ENCODE measurements at regions not wholly inside any gene's neighbourhood (a gene's known extent, or its start where the extent isn't known, plus 50 kb on each side); places are given as distances from the start of the nearest gene placed in this dataset.

DNA sequence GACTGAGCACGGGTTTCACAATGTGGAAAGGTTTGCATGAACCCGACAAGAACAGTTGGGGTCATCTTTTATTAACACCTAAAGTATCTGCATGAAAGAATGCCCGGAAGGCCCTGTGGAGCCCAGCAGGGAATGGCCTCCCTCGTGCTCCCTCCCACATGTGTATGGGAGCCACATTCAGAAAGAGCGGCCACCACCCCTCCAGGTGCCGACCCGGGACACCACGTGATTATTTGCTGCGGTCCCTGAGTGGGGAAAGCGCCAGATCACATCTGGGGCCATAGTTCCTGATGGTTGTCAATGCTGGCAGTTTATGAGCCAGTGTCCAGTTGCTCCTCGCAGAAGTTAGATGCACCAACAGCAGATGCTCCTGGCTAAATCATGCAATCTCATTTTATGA is 571.4 kb downstream of the TCERG1L start:
- CTCF ChIA-PET = no interaction called here
- intact Hi-C loops (cut with micrococcal nuclease; ENCODE audit: unreplicated experiment) = no loop called here
- BruUV-seq (replicated peaks) = no TSS peak

DNA sequence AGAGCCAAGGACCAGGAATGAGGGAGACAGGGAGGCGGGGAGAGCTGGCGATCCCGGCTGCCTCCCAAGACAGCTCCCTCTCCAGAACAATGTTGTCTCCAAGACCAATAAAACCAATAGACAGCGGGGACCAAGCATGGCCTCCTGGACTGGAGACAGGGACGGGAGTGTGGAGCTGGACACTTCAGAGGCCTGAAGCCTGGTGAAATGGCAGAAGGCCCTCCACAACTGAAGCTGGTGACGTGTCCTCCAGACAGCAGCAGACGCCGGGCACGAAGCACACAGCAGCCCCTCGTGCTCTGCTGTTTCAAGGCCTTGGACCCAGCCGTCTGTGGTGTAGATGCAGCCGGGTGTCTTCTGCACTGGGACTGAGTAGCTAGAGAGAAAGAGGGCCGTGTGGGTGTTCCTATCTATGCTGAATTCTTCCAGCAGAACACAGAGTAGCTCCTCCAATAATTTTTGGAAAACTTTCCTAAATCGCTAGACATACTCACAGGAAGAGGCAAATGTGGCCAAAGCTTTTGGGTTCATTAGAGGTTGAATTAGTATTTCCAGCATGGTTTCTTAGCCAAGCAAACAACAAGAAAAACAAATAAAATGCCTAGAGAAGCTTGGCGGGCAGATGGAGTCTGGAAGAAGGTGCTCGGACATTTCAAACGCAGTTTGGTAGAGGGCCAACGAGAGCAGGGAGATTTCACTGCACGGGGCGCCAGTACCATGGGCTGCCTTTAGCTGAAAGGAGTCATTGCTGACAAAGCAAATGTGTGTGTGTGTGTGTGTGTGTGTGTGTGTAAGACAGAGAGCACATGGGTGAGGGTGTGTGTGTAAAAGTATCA is 570.4 kb downstream of the TCERG1L start:
- Mint-ChIP-seq H3K36me3 (ENCODE audit: insufficient read depth, unreplicated experiment) (peaks cover 5% of the 10 kb centered on the region), H3K4me1 (ENCODE audit: low read depth, unreplicated experiment) (no peaks in the 10 kb centered on the region), H3K4me3 (ENCODE audit: low read depth, unreplicated experiment) (no peak overlapping the region), H3K27me3 (ENCODE audit: unreplicated experiment) (no peaks in the 10 kb centered on the region), H3K27ac (ENCODE audit: unreplicated experiment) (no peak overlapping the region), H3K9me3 (ENCODE audit: low read depth, unreplicated experiment) (peaks cover 11% of the 10 kb centered on the region)
- BruUV-seq (replicated peaks) = no TSS peak
- TF ChIP-seq, protein P1, sequence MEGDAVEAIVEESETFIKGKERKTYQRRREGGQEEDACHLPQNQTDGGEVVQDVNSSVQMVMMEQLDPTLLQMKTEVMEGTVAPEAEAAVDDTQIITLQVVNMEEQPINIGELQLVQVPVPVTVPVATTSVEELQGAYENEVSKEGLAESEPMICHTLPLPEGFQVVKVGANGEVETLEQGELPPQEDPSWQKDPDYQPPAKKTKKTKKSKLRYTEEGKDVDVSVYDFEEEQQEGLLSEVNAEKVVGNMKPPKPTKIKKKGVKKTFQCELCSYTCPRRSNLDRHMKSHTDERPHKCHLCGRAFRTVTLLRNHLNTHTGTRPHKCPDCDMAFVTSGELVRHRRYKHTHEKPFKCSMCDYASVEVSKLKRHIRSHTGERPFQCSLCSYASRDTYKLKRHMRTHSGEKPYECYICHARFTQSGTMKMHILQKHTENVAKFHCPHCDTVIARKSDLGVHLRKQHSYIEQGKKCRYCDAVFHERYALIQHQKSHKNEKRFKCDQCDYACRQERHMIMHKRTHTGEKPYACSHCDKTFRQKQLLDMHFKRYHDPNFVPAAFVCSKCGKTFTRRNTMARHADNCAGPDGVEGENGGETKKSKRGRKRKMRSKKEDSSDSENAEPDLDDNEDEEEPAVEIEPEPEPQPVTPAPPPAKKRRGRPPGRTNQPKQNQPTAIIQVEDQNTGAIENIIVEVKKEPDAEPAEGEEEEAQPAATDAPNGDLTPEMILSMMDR (IDR thresholded peaks at IDR 0.05; ENCODE audit: unreplicated experiment) = no peak
- intact Hi-C loops (cut with micrococcal nuclease; ENCODE audit: unreplicated experiment) = no loop called here
- CTCF ChIA-PET = no interaction called here
- no peak for DNase-seq

More for the DNA sequence above, 571.4 kb downstream of the TCERG1L start:
- H3K27ac Mint-ChIP-seq (ENCODE audit: unreplicated experiment) = no peak overlapping the region
- H3K36me3 Mint-ChIP-seq (ENCODE audit: insufficient read depth, unreplicated experiment) = peaks cover 5% of the 10 kb centered on the region
- DNase-seq = no peak
- H3K4me1 Mint-ChIP-seq (ENCODE audit: low read depth, unreplicated experiment) = no peaks in the 10 kb centered on the region
- peaks cover 20% of the 10 kb centered on the region for H3K9me3 Mint-ChIP-seq (ENCODE audit: low read depth, unreplicated experiment)
- H3K4me3 Mint-ChIP-seq (ENCODE audit: low read depth, unreplicated experiment) = no peak overlapping the region
- TF ChIP-seq, protein P1 (IDR thresholded peaks at IDR 0.05; ENCODE audit: unreplicated experiment) = no peak
- no peaks in the 10 kb centered on the region for H3K27me3 Mint-ChIP-seq (ENCODE audit: unreplicated experiment)

DNA sequence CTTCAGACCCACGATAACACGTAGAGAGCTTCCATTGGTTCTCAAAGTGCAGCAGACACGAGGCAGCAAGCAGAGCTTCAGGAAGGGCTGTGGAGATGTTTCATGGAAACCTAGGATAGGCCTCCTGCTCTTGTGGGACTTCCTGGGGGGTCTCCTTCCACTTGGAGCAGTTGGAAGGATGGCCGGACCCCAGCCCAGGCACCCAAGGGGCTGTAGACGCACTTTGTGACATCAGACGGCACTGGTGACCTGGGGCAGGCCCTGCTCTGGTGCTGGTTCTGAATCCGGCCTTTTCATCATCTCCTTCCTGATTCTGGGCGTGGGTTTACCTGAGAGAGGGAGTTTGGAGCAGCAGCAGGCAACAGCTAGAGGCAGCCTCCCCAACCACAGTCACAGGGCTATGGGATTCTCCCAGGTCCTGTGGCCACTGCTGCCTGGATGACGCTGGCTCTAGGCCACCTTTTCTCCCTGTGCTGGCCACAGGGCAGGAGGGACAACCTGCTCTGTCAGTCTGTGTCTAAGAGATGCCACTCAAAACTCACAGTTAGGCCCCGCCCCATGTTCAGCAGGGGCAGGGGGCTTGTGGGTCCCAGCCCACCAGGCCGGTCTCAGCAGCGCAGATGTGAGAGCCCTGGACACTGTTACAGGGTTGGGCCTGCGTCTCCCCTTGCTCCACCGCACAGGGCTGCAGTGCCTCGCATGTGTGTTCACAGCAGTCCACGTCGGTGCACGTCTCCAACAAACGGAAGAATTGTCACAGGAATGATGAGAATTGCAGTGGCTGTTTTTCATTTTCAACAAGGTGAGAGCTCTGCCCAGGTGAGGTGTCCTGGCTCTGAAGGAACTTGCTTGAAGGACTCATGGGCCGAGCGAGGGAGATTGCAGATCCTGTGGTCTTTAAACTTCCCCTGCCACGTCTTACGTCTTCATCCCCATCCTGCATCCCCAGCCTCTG is 569.3 kb downstream of the TCERG1L start:
- DNase-seq = no peak
- H3K9me3 Mint-ChIP-seq (ENCODE audit: low read depth, unreplicated experiment) = peaks cover 11% of the 10 kb centered on the region
- no peaks in the 10 kb centered on the region for H3K27me3 Mint-ChIP-seq (ENCODE audit: unreplicated experiment)
- peaks cover 5% of the 10 kb centered on the region for H3K36me3 Mint-ChIP-seq (ENCODE audit: insufficient read depth, unreplicated experiment)
- no peak overlapping the region for H3K27ac Mint-ChIP-seq (ENCODE audit: unreplicated experiment)
- no peak overlapping the region for H3K4me3 Mint-ChIP-seq (ENCODE audit: low read depth, unreplicated experiment)
- intact Hi-C loops (cut with micrococcal nuclease; ENCODE audit: unreplicated experiment) = no loop called here
- no peaks in the 10 kb centered on the region for H3K4me1 Mint-ChIP-seq (ENCODE audit: low read depth, unreplicated experiment)
- BruUV-seq (replicated peaks) = no TSS peak
- CTCF ChIA-PET = no interaction called here
- TF ChIP-seq, protein P1 (IDR thresholded peaks at IDR 0.05; ENCODE audit: unreplicated experiment) = no peak

DNA sequence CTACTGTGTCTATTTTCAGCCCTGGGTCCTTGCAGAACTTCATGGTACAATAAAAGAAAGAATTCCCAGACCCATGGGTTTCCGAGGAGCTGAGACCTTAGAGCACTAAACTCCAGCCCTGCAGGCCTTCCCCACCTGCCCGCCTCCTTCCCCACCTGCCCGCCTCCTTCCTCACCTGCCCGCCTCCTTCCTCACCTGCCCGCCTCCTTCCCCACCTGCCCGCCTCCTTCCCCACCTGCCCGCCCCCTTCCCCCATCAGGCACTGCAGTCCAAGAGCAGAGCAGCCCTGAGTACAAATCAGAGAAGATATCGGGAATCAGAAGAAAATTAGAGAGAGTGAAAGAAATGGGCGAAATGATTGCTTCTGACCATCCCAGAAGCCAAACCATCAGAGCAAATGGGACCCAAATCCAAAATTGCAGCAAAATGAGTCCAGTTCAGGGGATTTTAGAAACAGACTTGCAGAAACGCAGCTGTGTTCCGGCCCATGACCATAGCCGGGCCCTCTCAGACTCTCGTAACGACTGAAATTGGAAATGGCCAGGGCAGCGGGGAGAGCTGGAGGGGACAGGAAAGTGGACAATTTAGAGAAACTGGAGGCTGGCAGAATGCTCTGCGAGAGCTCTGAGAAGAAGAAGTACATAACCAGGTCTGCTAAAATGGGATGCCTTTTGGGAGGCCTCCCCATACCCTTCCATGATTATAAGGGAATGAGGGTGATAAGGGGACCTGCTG is 568.4 kb downstream of the TCERG1L start:
- H3K36me3 Mint-ChIP-seq (ENCODE audit: insufficient read depth, unreplicated experiment) = peaks cover 5% of the 10 kb centered on the region
- TF ChIP-seq, protein P1 (IDR thresholded peaks at IDR 0.05; ENCODE audit: unreplicated experiment) = no peak

More for the DNA sequence above, 568.4 kb downstream of the TCERG1L start:
- CTCF ChIA-PET = no interaction called here
- Mint-ChIP-seq H3K4me1 (ENCODE audit: low read depth, unreplicated experiment) (no peaks in the 10 kb centered on the region), H3K27ac (ENCODE audit: unreplicated experiment) (no peak overlapping the region), H3K9me3 (ENCODE audit: low read depth, unreplicated experiment) (peaks cover 12% of the 10 kb centered on the region), H3K4me3 (ENCODE audit: low read depth, unreplicated experiment) (no peak overlapping the region), H3K27me3 (ENCODE audit: unreplicated experiment) (no peaks in the 10 kb centered on the region)
- intact Hi-C loops (cut with micrococcal nuclease; ENCODE audit: unreplicated experiment) = no loop called here
- no TSS peak for BruUV-seq (replicated peaks)
- DNase-seq = no peak
